SJCRH30 (cell line): ENCODE measurements at regions not wholly inside any gene's neighbourhood (a gene's known extent, or its start where the extent isn't known, plus 50 kb on each side); places are given as distances from the start of the nearest gene placed in this dataset.

ENCODE experiments used
- DNase-seq, 2 experiments: peaks; one replicate each; pipeline ENCODE4 v3.0.0-alpha.2; 2015 to 2020
- H3K27ac ChIP-seq: fragments of 250-450 bp; sonication (Bioruptor Pico); 2 replicates; pipeline ENCODE4 v1.5.1; 2020; ENCODE audit warnings: mild to moderate bottlenecking, moderate library complexity
- H3K27me3 ChIP-seq: fragments of 250-450 bp; sonication (Bioruptor Pico); 2 replicates; pipeline ENCODE4 v1.5.1; 2020; ENCODE audit warnings: mild to moderate bottlenecking, moderate library complexity
- H3K36me3 ChIP-seq: fragments of 250-450 bp; sonication (Bioruptor Pico); 2 replicates; pipeline ENCODE4 v1.5.1; 2020; ENCODE audit warnings: mild to moderate bottlenecking, moderate library complexity
- H3K4me1 ChIP-seq: fragments of 250-450 bp; sonication (Bioruptor Pico); 2 replicates; pipeline ENCODE4 v1.5.1; 2020; ENCODE audit warnings: mild to moderate bottlenecking, moderate library complexity
- H3K4me3 ChIP-seq: fragments of 250-450 bp; sonication (Bioruptor Pico); 2 replicates; pipeline ENCODE4 v1.5.1; 2020; ENCODE audit warnings: mild to moderate bottlenecking, moderate library complexity
- H3K9me3 ChIP-seq: fragments of 250-450 bp; sonication (Bioruptor Pico); replicated peaks from 2 replicates; pipeline ENCODE4 v1.5.1; 2020; ENCODE audit warnings: mild to moderate bottlenecking, moderate library complexity

GRCh38 chr22:23522623-23523251, 57.4 kb downstream of the IGLL1 start:
- Histone ChIP-seq H3K27me3 (no peaks in the 10 kb centered on the region), H3K9me3 (no peaks in the 10 kb centered on the region), H3K36me3 (no peaks in the 10 kb centered on the region), H3K27ac (peak overlapping the region; percentile 100; the same call in 1 of the 2 replicates), H3K4me3 (peak overlapping the region; percentile 64), H3K4me1 (peaks cover 13% of the 10 kb centered on the region; the same call in 1 of the 2 replicates)
- peak in 1 of 2 experiments; percentile 36 for DNase-seq

GRCh38 chr22:23521441-23522113, 58.5 kb downstream of the IGLL1 start:
- peak overlapping the region; percentile 64 for H3K4me3 ChIP-seq
- H3K27me3 ChIP-seq = no peaks in the 10 kb centered on the region
- H3K4me1 ChIP-seq = peaks cover 13% of the 10 kb centered on the region; the same call in 1 of the 2 replicates
- H3K36me3 ChIP-seq = no peaks in the 10 kb centered on the region
- H3K9me3 ChIP-seq = no peaks in the 10 kb centered on the region
- peak; percentile 94 to 95 for DNase-seq
- H3K27ac ChIP-seq = peak overlapping the region; percentile 100

GRCh38 chr22:23520863-23521440, 59.1 kb downstream of the IGLL1 start:
- Histone ChIP-seq H3K4me3 (peak overlapping the region; percentile 64), H3K9me3 (no peaks in the 10 kb centered on the region), H3K4me1 (peaks cover 13% of the 10 kb centered on the region; the same call in 1 of the 2 replicates), H3K27me3 (no peaks in the 10 kb centered on the region), H3K27ac (peak overlapping the region; percentile 100), H3K36me3 (no peaks in the 10 kb centered on the region)
- DNase-seq = peak; percentile 55 to 67

DNA sequence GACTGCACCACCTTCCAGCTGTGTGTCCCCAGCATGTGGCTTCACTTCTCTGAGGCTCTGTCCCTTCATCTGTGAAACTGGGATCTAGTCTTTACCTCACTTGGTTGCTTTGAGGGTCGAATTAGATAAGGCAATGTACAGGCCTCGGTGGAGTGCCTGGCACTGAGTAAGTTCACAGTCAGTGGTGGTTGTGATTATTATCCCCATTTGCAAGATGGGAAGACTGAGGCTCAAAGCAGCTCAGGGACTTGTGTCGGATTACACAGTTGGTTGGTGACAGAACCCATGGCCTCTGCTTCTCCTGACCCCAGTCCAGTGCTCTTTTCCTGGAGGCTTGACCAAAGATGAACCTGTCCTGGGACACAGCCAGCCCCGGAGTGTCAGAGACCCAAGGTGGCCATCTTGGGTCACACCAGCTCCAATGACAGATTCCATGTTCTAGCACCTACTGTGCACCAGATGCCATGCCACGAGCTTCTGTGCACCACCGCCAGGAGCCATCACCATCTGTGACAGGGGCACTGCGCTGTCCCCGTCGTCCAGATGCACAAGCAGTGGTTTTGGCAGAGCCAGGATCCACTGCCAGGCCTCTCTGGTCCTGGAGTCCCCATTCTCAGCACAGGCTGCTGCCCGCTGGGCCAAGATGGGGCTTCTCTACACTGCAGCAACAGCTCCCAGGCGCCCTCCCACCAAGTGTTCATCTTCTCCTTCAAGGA, 60.5 kb downstream of the IGLL1 start:
- Histone ChIP-seq H3K4me3 (no peak overlapping the region), H3K27me3 (no peaks in the 10 kb centered on the region), H3K36me3 (no peaks in the 10 kb centered on the region), H3K4me1 (peaks cover 13% of the 10 kb centered on the region; the same call in 1 of the 2 replicates), H3K9me3 (no peaks in the 10 kb centered on the region), H3K27ac (no peak overlapping the region)
- no peak for DNase-seq

DNA sequence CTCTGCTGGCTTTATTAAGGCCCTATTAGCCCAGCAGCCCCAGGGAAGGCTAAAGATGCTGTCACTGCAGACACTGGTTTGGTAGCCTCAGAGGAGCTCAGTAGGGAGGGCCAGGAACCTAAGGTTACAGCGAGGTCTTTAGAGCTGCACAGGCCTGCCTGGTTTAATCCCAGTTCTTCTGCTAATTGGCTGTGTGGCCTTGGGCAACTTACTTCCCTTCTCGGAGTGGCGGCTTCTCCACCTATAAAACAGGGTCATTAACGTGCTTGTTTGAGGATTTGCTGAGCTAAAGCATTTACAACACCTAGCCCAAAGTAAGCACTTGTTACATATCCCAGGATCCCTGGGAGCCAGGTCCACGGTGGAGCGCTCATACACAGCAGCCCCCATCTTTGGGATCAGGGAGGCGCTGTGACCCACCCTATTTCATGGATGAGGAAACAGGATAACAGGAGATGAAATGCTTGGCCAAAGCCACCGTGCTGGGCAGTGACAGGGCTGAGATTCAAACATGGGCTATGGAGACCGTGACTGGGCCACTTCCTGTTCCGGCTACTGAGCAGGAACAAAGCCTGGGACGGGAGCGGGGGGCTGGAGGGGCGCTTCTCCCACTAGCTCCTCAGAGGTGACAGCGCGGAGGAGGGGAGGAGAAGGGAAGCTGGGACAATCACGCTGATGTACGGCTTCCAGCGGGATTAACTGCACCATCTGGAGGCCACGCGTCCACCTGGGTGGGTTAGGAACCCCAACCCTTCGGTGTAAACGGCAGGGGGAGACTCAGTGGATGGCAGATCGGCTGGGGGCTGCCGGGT, 61.5 kb downstream of the IGLL1 start:
- Histone ChIP-seq H3K27me3 (no peaks in the 10 kb centered on the region), H3K27ac (no peak overlapping the region), H3K4me3 (no peak overlapping the region), H3K36me3 (no peaks in the 10 kb centered on the region), H3K4me1 (peaks cover 13% of the 10 kb centered on the region; the same call in 1 of the 2 replicates), H3K9me3 (no peaks in the 10 kb centered on the region)
- no peak for DNase-seq

DNA sequence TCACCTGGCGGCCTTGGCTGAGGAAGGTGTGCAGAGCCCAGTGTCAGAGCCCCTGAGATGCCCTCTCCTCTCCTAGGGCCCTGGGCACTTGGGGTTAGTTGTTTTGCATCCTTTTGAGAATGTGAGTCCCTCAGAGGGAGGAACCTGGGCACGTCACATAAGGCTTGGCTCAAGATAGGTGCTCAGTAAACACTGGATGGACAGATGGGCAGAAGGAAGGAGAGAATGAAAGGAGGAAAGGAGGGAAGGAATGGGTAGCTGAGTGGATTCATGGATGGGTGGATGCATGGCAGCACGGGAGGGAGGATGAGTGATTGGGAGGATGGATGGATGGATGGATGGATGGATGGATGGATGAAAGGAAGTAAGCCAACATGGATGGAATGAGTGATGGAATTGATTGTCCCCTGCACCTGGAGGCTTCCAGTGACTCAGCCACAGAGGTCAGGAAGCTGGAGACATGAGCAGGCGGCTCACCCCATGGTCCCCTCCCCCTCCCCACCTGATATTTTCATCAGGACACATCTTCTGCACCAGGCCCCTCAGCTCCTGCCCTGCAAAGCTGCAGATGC, 62.2 kb downstream of the IGLL1 start:
- Histone ChIP-seq H3K36me3 (no peaks in the 10 kb centered on the region), H3K9me3 (no peaks in the 10 kb centered on the region), H3K4me3 (no peak overlapping the region), H3K27me3 (no peaks in the 10 kb centered on the region), H3K4me1 (peaks cover 13% of the 10 kb centered on the region; the same call in 1 of the 2 replicates), H3K27ac (no peak overlapping the region)
- no peak for DNase-seq

GRCh38 chr22:23516304-23516703, 63.8 kb downstream of the IGLL1 start:
- H3K27me3 ChIP-seq = no peaks in the 10 kb centered on the region
- peaks cover 13% of the 10 kb centered on the region; the same call in 1 of the 2 replicates for H3K4me1 ChIP-seq
- no peak overlapping the region for H3K27ac ChIP-seq
- H3K9me3 ChIP-seq = no peaks in the 10 kb centered on the region
- H3K36me3 ChIP-seq = no peaks in the 10 kb centered on the region
- no peak overlapping the region for H3K4me3 ChIP-seq
- DNase-seq = no peak

GRCh38 chr22:23514322-23515038, 65.6 kb downstream of the IGLL1 start:
- no peaks in the 10 kb centered on the region for H3K36me3 ChIP-seq
- H3K27me3 ChIP-seq = no peaks in the 10 kb centered on the region
- no peak overlapping the region for H3K27ac ChIP-seq
- no peaks in the 10 kb centered on the region for H3K4me1 ChIP-seq
- H3K4me3 ChIP-seq = no peak overlapping the region
- no peak for DNase-seq
- H3K9me3 ChIP-seq = no peaks in the 10 kb centered on the region

- Histone ChIP-seq H3K27me3 (no peaks in the 10 kb centered on the region), H3K27ac (no peak overlapping the region)
These were observed 66.4 kb downstream of the IGLL1 start for GRCh38 chr22:23513705-23514104.

GRCh38 chr22:23513133-23513532, 67.0 kb downstream of the IGLL1 start:
- no peaks in the 10 kb centered on the region for H3K9me3 ChIP-seq
- H3K4me3 ChIP-seq = no peak overlapping the region
- no peaks in the 10 kb centered on the region for H3K4me1 ChIP-seq

More at GRCh38 chr22:23513705-23514104, 66.4 kb downstream of the IGLL1 start:
- DNase-seq = no peak
- no peaks in the 10 kb centered on the region for H3K4me1 ChIP-seq
- H3K4me3 ChIP-seq = no peak overlapping the region
- H3K9me3 ChIP-seq = no peaks in the 10 kb centered on the region
- no peaks in the 10 kb centered on the region for H3K36me3 ChIP-seq

GRCh38 chr22:23512721-23513120, 67.4 kb downstream of the IGLL1 start:
- Histone ChIP-seq H3K4me3 (no peak overlapping the region), H3K27ac (no peak overlapping the region), H3K27me3 (no peaks in the 10 kb centered on the region), H3K9me3 (no peaks in the 10 kb centered on the region), H3K4me1 (no peaks in the 10 kb centered on the region), H3K36me3 (no peaks in the 10 kb centered on the region)
- no peak for DNase-seq

More at GRCh38 chr22:23513133-23513532, 67.0 kb downstream of the IGLL1 start:
- H3K27ac ChIP-seq = no peak overlapping the region
- no peak for DNase-seq
- no peaks in the 10 kb centered on the region for H3K27me3 ChIP-seq
- no peaks in the 10 kb centered on the region for H3K36me3 ChIP-seq

DNA sequence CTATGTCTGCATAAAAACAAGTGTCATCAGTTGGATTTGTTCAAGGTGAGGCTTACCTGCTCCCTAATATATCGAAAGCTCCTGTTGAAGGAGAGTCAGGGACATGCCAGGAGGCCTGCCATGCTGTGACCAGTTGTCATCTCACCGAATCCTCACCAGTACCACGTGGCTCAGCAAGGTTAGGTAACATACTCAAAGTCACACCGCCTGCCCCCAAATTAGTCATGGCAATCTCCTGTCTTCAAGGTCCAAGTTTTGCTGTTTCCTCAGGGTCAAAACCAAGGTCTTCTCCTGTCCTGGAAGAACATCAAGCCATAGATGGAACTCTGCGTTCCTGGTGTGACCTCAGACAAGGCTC, 67.8 kb downstream of the IGLL1 start:
- no peaks in the 10 kb centered on the region for H3K27me3 ChIP-seq
- DNase-seq = no peak
- no peak overlapping the region for H3K4me3 ChIP-seq
- H3K4me1 ChIP-seq = no peaks in the 10 kb centered on the region
- no peak overlapping the region for H3K27ac ChIP-seq
- no peaks in the 10 kb centered on the region for H3K36me3 ChIP-seq
- H3K9me3 ChIP-seq = no peaks in the 10 kb centered on the region

DNA sequence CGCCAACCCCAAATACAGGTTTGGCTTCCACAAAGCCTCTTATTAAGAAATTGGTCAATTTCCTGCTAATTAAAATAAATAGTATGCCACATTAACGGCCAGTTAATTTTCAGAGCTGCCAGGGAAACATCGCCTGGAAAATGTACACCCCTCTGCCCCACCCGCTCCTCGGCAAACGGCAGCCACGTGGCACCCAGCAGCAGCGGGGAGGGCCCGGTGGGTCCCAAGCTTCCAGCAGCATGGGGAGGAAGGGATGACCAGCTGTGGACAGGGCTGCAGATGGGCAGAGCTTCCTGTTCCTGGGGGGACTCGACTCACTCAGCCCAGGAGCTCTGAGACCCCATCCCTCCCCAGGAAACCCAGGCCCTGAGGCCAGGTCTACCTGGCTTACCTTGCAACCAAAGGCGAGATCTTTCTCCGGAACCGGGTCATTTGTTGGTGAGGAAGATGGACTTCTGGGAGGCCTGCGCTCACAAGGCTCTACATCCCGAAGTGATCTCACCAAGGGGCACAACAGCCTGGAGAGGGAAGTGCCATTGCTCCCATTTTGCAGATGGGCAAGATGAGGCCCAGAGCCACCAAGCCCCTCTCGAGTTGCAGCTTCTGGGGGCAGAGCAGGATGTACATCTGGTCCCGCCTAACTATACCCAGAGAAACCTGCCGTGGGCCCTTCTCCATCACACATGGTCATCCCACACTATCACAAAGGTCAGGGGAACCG, 68.3 kb downstream of the IGLL1 start:
- no peaks in the 10 kb centered on the region for H3K4me1 ChIP-seq
- DNase-seq = no peak
- H3K4me3 ChIP-seq = no peak overlapping the region
- H3K27ac ChIP-seq = no peak overlapping the region
- H3K36me3 ChIP-seq = no peaks in the 10 kb centered on the region
- no peaks in the 10 kb centered on the region for H3K27me3 ChIP-seq
- H3K9me3 ChIP-seq = no peaks in the 10 kb centered on the region
